T-helper 1 cell treated with Interleukin-12 subunit alpha and Interleukin-12 subunit beta and Interleukin-4 antibody, amounts not matched to agents 30 ng/mL and 1 ng/mL, for 36 hours (primary cell): ENCODE measurements at regions not wholly inside any gene's neighbourhood (a gene's known extent, or its start where the extent isn't known, plus 50 kb on each side); places are given as distances from the start of the nearest gene placed in this dataset.

Experiments
- intact Hi-C: fragments of 100-400 bp; cut with micrococcal nuclease; formaldehyde crosslinking; loops from one replicate; pipeline ENCODE4 v1.15.1; 2024

- intact Hi-C loops, result no loop called here
Measured at GRCh38 chr14:100657780-100658179, 68.9 kb upstream of the DLK1 start.

- intact Hi-C loops, result no loop called here
Measured at GRCh38 chr14:100658181-100658886, 68.4 kb upstream of the DLK1 start.

GRCh38 chr14:100659345-100660001 is 67.2 kb upstream of the DLK1 start:
- intact Hi-C loops, result no loop called here

- intact Hi-C loops, result no loop called here
Measured at GRCh38 chr14:100660498-100660881, 66.2 kb upstream of the DLK1 start.

- intact Hi-C loops, result no loop called here
Measured at GRCh38 chr14:100660882-100661635, 65.6 kb upstream of the DLK1 start.

GRCh38 chr14:100662879-100663760 is 63.6 kb upstream of the DLK1 start:
- intact Hi-C loops, result loop anchor here (1.0 kb wide), 1 partner anchor 965 kb away; no protein-coding TSS in a partner anchor

- intact Hi-C loops, result loop anchor here (1.0 kb wide), 1 partner anchor 965 kb away; no protein-coding TSS in a partner anchor
Measured at GRCh38 chr14:100663761-100664052, 63.0 kb upstream of the DLK1 start.

GRCh38 chr14:100664231-100664630 is 62.5 kb upstream of the DLK1 start:
- intact Hi-C loops, result no loop called here

- intact Hi-C loops, result no loop called here
Measured at GRCh38 chr14:100664841-100665510, 61.7 kb upstream of the DLK1 start.

- intact Hi-C loops, result no loop called here
Measured at GRCh38 chr14:100665511-100666032, 61.1 kb upstream of the DLK1 start.

GRCh38 chr14:100666403-100666802 is 60.3 kb upstream of the DLK1 start:
- intact Hi-C loops, result no loop called here

GRCh38 chr14:100666851-100667250 is 59.8 kb upstream of the DLK1 start:
- intact Hi-C loops, result no loop called here

- intact Hi-C loops, result no loop called here
Measured at GRCh38 chr14:100667656-100668055, 59.0 kb upstream of the DLK1 start.

GRCh38 chr14:100668352-100668751 is 58.3 kb upstream of the DLK1 start:
- intact Hi-C loops, result no loop called here

GRCh38 chr14:100669011-100669412 is 57.7 kb upstream of the DLK1 start:
- intact Hi-C loops, result no loop called here

GRCh38 chr14:100669468-100669867 is 57.2 kb upstream of the DLK1 start:
- intact Hi-C loops, result no loop called here

- intact Hi-C loops, result no loop called here
Measured at GRCh38 chr14:100670017-100670752, 56.5 kb upstream of the DLK1 start.

GRCh38 chr14:100670753-100671049 is 56.0 kb upstream of the DLK1 start:
- intact Hi-C loops, result no loop called here

GRCh38 chr14:100671386-100671901 is 55.2 kb upstream of the DLK1 start:
- intact Hi-C loops, result no loop called here

- intact Hi-C loops, result no loop called here
Measured at GRCh38 chr14:100671906-100672305, 54.8 kb upstream of the DLK1 start.
